Vagina (tissue), 2 donors: ENCODE measurements at regions not wholly inside any gene's neighbourhood (a gene's known extent, or its start where the extent isn't known, plus 50 kb on each side); places are given as distances from the start of the nearest gene placed in this dataset.

ENCODE experiments used
- DNase-seq, 2 donors: peaks; one replicate each; pipeline ENCODE4 v3.0.0-alpha.2; 2017; ENCODE audit errors: extremely low spot score in 2 of 2
- H3K27ac ChIP-seq: fragments of 200-600 bp; sonication (generic); one replicate; pipeline ENCODE4 v1.5.1; 2019
- H3K27me3 ChIP-seq: fragments of 200-600 bp; sonication (generic); one replicate; pipeline ENCODE4 v1.5.1; 2019
- H3K36me3 ChIP-seq, 2 donors: fragments of 200-600 bp; sonication (generic); one replicate each; pipeline ENCODE4 v1.5.1; 2017 to 2019
- H3K4me1 ChIP-seq: fragments of 200-600 bp; sonication (generic); one replicate; pipeline ENCODE4 v1.5.1; 2019
- H3K4me3 ChIP-seq, 2 donors: fragments of 200-600 bp; sonication (generic); 1 replicate in 1 of 2; 2 replicates in 1 of 2; pipeline ENCODE4 v1.5.1; 2016 to 2019
- H3K9me3 ChIP-seq: fragments of 200-600 bp; sonication (generic); one replicate; pipeline ENCODE4 v1.5.1; 2019
- CTCF ChIP-seq, 3 experiments: fragments of 450-650 bp in 2 of 3; fragments of 200-600 bp in 1 of 3; sonication (generic) in 1 of 3; IDR thresholded peaks; one replicate each; pipeline ENCODE4 v1.5.1; 2017 to 2019; ENCODE audit warnings: antibody characterized with exemption in 3 of 3, mild to moderate bottlenecking in 2 of 3, moderate library complexity in 2 of 3
- POLR2A ChIP-seq, 2 donors: fragments of 450-650 bp; IDR thresholded peaks; one replicate each; pipeline ENCODE4 v1.6.1; 2017; ENCODE audit warnings: antibody characterized with exemption in 2 of 2, mild to moderate bottlenecking in 2 of 2, moderate library complexity in 2 of 2
- POLR2AphosphoS5 ChIP-seq, 2 donors: sonication (generic); formaldehyde crosslinking; IDR thresholded peaks; one replicate each; pipeline ENCODE4 v1.9.0; 2017; ENCODE audit warnings: antibody characterized with exemption in 2 of 2, mild to moderate bottlenecking in 2 of 2, low read depth in 1 of 2; ENCODE audit not compliant: insufficient read depth in 1 of 2
- intact Hi-C: fragments of 100-400 bp; cut with DNase I; formaldehyde crosslinking; loops from one replicate; pipeline ENCODE4 v1.15.1; 2023

- Histone ChIP-seq H3K27ac (no peak overlapping the region), H3K4me1 (no peaks in the 10 kb centered on the region), H3K27me3 (no peaks in the 10 kb centered on the region), H3K4me3 (no peak overlapping the region), H3K9me3 (no peaks in the 10 kb centered on the region), H3K36me3 (no peaks in the 10 kb centered on the region)
- intact Hi-C loops = no loop called here
- DNase-seq = no peak
- TF ChIP-seq POLR2A (IDR thresholded peaks at IDR 0.05) (no peak), POLR2AphosphoS5 (IDR thresholded peaks at IDR 0.05; ENCODE audit: insufficient read depth in 1 of 2, low read depth in 1 of 2) (no peak)
Observed at GRCh38 chr6:167770291-167770955, 56.3 kb upstream of the AFDN start.

- no peak overlapping the region for H3K27ac ChIP-seq
- no peaks in the 10 kb centered on the region for H3K36me3 ChIP-seq
- no peaks in the 10 kb centered on the region for H3K27me3 ChIP-seq
- no peak overlapping the region for H3K4me3 ChIP-seq
- H3K9me3 ChIP-seq = no peaks in the 10 kb centered on the region
- no peak for TF ChIP-seq POLR2AphosphoS5 (IDR thresholded peaks at IDR 0.05; ENCODE audit: insufficient read depth in 1 of 2, low read depth in 1 of 2)
- TF ChIP-seq POLR2A (IDR thresholded peaks at IDR 0.05) = no peak
- TF ChIP-seq CTCF (IDR thresholded peaks at IDR 0.05) = no peak
- intact Hi-C loops = no loop called here
- DNase-seq = no peak
- H3K4me1 ChIP-seq = no peaks in the 10 kb centered on the region
Observed at GRCh38 chr6:167774881-167775280, 51.8 kb upstream of the AFDN start.

- no peaks in the 10 kb centered on the region for H3K36me3 ChIP-seq
- intact Hi-C loops = no loop called here
- TF ChIP-seq CTCF (IDR thresholded peaks at IDR 0.05) (no peak), POLR2AphosphoS5 (IDR thresholded peaks at IDR 0.05; ENCODE audit: insufficient read depth in 1 of 2, low read depth in 1 of 2) (no peak), POLR2A (IDR thresholded peaks at IDR 0.05) (no peak)
- no peak for DNase-seq
- no peaks in the 10 kb centered on the region for H3K27me3 ChIP-seq
- no peaks in the 10 kb centered on the region for H3K9me3 ChIP-seq
- no peak overlapping the region for H3K27ac ChIP-seq
- H3K4me3 ChIP-seq = no peak overlapping the region
- no peaks in the 10 kb centered on the region for H3K4me1 ChIP-seq
Observed at GRCh38 chr6:167776906-167777627, 49.6 kb upstream of the AFDN start.
